Medulla oblongata (tissue), 1 donor: ENCODE measurements at regions not wholly inside any gene's neighbourhood (a gene's known extent, or its start where the extent isn't known, plus 50 kb on each side); places are given as distances from the start of the nearest gene placed in this dataset.
"Not testable (repeated sequence)": the region's sequence is repeated elsewhere in the genome, so short reads cannot be mapped to it uniquely, and the experiment has no call there.

Source experiments
- DNase-seq: peaks from one replicate; pipeline ENCODE4 v3.0.0-alpha.2; 2015; ENCODE audit errors: extremely low spot score

DNA sequence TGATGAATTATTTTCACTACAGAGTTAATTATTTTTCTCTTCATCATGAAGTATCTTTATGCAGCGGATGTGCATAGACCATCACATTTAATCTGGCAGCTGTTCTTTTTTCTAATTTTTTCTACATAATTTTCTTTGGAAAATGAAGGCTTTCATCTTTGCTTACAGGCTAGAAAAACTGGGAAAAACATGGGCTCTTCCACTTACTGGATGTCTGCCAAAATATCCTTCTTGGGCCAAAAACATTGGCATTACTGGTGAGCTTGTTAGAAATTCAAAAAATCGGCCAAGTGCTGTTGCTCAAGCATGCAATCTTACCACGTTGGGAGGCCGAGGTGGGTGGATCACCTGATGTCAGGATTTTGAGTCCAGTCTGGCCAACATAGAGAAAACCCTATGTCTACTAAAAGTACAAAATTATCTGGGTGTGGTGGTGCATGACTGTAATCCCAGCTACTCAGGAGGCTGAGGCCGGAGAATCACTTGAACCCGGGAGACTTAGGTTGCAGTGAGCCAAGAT is 176.8 kb downstream of the ZNF737 start:
- no peak for DNase-seq

DNA sequence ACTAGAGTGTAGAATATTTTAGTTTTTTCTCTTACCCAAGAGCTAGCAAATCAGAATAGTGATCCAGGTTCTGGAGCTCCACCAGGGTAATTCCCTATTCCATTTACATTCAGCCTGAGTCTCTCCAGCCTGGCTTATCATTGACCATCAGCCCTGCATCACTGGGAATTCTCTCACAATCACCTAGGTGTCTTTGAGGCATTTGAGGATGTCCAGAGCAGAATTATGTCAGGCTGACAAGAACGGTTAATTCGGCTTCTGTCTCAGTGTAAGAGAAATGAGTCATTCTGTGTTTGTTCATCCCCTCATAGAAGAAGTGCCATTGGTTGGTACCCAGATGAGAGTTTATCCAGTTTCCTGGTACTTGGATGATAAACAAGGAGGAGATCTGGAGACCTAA is 180.5 kb downstream of the ZNF737 start:
- DNase-seq: no peak

DNA sequence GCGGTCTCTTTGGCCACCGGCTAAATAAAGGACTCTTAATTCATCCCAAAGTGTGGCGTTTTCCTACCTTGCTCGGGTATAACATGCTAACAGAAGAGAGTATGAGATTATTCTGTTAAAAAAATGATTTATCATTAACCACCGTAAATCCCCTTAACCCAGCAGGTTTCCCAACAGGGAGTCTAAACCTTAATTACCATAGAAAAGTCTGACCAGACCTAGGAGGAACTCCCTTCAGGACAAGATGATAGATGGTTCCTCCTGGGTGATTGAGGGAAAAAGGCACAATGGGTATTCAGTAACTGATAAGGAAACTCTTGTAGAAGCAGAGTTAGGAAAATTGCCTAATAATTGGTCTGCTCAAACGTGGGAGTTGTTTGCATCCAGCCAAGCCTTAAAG is 193.7 kb downstream of the ZNF737 start:
- no peak for DNase-seq

DNA sequence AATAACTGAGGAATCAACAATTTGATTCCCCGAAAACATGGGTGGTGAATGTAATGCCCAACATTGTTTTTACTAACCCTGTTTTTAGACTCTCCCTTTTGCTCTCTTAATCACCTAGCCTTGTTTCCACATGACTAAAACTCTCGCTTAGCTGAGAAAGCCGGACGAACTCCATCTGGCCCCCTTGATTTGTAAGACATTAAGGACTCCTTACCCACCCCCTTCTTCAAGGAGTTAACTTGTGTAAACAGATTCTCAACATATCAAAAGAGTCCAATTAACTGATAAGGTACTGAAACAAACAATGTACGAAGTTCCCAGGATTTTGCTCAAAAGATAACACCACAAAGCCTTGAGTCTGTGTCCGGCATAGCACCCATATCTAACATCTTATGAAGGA is 194.3 kb downstream of the ZNF737 start:
- DNase-seq: not testable (repeated sequence)

DNA sequence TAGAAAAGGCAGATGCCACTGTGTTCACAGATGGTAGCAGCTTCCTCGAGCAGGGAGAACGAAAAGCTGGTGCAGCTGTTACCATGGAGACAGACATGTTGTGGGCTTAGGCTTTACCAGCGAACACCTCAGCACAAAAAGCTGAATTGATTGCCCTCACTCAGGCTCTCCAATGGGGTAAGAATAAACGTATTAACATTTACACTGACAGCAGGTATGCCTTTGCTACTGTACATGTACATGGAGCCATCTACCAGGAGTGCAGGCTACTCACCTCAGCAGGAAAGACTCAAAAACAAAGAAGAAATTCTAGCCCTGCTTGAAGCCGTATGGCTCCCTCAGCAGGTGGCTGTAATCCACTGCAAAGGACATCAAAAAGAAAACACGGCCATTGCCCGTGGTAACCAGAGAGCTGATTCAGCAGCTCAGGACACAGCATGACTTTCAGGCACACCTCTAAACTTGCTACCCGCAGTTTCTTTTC is 197.7 kb downstream of the ZNF737 start:
- no peak for DNase-seq

DNA sequence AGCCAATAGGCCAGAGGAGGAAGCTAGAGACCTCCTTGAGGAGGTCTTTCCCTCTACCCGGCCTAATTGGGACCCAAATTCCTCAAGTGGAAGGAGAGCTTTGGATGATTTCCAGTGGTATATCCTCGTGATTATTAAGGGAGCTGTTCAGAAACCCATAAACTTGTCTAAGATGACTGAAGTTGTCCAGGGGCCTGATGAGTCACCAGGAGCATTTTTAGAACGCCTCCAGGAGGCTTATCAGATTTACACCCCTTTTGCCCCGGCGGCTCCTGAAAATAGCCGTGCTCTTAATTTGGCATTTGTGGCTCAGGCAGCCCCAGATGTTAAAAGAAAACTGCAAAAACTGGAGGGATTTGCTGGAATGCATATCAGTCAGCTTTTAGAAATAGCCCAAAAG is 198.1 kb downstream of the ZNF486 start:
- DNase-seq: no peak

DNA sequence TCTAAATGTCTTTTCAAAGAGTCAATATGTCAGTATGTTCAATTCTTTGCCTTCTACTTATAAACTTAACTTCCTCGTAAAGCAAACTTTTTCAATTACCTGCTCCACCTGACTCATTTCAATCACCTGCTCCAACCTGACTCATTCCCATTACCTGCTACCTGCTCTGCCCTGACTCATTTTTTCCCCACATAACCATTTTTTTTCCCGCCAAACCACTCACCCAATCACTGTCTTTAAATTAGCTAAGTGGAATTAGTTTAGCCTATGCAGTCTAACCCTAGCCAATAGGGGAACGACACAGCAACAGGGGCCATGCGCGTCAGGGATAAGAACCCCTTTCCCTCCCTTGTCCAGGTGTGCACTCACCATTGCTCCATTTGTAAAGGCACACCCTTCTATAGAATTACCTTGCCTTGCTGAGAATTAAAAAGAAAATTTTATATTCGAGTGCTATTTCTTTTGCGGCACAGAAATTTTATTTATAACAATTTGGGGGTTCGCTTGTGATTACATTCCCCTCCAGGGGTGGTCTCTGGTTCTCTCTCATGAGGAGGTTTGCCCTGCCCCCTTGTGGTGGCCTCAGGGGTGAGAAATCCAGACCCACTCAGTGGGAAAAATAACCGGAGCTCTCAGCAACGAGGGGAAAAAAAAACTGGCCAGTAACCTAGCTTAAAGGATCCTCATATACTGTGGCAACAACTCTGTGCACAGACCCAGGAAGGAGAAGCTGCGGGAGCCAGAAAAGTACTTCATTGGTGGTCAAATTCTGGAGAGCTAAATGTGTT is 193.1 kb downstream of the ZNF486 start:
- peak; percentile 65 for DNase-seq

DNA sequence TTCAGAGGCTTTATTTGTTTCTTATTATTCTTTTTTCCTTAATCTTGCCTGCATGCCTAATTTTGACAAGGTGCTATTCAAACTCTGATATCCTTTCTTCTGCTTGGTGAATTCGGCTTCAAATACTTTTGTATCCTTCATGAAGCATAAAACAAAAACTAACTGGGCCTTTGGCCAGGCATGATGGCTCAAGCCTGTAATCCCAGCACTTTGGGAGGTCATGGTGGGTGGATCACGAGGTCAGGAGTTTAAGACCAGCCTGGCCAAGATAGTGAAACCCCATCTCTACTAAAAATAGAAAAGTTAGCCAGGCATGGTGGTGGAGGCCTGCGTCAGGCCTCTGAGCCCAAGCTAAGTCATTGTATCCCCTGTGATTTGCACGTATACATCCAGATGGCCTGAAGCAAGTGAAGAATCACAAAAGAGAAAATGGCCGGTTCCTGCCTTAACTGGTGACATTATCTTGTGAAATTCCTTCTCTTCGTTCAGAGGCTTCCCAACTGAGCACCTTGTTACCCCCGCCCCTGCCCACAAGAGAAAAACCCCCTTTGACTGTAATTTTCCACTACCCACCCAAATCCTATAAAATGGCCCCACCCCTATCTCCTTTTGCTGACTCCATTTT is 191.9 kb downstream of the ZNF486 start:
- not testable (repeated sequence) for DNase-seq

DNA sequence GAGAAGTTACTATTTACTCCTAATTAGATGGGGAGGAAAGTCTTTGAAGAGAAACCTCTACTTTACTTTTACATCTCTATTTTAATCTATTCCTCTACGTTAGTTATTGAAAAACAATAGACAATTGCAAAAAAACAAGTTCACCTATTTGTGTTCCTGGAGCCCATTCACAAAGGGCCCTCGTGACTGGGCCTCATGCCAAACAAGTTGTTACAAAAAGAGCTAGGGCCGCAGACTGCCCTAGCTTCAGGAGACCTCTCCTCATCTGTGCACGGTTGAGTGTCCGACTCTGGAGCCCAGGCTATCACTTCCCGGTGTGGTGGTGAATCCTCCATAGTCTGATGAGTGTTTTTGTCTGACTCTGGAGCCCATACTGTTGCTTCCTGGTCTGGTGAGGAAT is 190.9 kb downstream of the ZNF486 start:
- DNase-seq: no peak

DNA sequence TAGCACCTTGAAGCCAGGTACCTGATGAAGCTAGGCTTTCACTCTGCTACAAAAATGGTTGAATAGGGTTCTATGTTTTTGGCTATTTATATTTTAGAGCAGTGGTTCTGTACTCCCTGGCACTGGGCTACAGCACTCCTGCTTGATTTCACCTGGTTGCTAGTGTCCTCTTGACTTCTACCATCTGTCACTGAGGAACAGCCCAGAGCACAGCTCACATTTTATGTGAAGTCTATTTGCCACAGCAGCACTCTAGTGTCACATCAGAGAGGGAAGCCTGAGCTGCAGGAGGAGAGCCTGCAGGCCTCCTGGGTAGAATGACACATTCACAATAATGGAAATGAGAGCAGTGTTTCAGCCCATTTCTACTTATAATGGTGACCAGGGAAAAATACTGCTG is 184.2 kb downstream of the ZNF486 start:
- DNase-seq: peak; percentile 20

DNA sequence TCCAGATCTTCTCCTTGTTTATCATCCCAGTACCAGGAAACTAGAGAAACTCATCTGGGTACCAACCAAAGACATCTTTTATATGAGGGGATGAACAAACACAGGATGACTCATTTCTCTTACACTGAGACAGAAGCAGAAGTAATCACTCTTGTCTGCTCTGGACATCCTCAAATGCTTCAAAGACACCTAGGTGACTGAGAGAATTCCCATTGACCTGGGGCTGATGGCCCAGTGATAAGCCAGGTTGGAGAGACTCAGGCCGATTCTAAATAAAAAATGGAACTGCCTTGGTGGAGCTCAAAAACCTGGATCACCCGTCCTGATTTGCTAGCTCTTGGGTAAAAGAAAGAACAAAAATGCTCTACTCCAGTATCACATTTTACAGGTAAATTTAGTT is 182.2 kb downstream of the ZNF486 start:
- DNase-seq: no peak

DNA sequence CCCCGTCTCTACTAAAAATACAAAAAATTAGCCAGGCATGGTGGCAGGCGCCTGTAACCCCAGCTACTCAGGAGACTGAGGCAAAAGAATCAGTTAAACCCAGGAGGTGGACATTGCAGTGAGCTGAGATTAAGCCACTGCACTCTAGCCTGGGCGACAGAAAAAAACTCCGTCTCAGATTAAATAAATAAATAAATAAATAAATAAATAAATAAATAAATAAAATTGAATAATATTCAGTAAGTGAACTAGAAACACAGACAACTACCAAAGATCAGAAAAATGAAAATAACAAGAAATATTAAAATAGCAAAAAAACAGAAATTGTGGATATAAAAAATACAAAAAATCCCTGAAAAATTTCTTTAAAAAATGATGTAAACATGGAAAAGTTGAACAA is 172.4 kb downstream of the ZNF486 start:
- no peak for DNase-seq

DNA sequence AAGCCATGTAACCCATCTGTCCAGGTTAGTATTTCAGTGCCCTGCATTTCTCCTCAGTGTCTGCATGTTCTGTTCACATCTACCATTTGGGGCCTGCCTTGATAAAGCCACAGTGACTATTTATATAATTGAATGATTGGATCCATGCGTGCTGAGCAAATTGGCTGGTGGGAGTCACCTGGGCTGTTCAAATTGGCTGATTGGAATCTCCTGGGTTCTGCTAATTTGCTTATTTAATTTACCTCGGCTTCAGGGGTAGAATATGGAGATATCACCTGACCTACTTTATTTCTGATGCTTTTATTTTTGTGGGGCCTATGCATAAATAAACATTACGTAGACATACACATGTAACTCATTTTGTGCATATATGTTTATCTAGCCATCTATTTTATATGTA is 167.7 kb downstream of the ZNF486 start:
- no peak for DNase-seq

DNA sequence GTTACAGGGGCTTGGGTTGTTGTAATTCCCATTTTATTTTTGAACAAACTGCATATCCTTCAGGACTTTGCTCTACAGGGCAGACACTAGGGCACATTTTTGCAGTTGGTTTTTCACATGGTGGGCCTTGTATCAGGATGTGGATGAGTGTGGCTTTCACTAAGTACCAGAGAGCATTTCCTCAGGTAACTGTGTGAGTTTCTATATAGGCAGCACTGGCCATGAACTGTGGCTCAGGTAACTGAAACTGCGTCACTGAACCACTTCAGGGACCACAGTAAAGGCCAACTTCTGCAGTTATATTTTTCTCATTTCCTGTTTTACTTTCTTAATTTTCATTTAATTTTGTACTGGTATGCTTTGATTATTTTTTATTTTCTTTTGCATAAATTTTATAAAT is 166.5 kb downstream of the ZNF486 start:
- no peak for DNase-seq

DNA sequence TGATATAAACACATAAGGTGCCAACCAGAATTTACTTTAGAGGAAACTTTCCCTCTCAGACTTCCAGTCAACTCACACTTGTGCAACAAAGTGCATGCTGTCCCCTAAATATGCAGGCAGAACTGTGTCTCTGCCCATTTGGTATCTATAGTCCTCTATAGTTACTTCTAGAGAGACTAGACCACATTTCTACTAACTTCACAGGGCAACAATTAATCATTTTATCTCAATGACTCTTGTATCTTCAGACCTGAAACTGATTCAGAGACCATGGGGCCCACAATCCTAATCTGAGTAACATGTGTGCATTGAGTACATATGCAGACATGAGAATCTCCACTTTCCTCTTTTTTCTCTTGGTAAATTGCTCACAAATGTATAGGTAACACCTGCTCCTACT is 158.1 kb downstream of the ZNF486 start:
- DNase-seq: no peak

DNA sequence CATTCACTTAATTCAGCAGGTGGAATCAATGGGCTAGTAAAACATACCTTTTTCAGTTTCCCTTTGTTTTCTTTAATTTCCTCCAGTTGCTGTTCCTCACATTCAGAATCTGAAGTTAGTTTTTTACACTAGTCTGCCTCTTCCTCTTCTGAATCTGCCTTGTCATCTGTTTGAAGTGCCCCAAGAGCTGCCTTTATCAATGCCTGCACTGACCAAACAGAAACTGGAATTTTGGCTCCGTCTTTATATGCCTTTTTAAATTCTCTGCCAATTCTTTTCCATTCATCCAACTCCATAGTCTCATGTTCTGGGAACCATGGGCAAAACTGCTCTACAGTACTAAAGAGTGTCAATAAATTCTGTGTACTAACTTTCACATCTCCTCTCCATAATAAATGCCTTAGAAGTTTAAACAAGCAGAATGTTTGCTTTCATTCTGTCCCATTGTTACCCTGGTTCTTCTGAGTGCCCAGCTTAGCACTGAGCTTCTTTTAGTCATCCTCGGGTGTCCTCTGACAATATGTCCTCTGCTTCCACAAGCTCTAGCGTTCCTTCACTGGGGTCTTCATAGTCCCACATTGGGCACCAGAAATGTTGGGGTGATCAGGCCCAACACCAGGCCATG is 154.2 kb downstream of the ZNF486 start:
- peak; percentile 7 for DNase-seq

DNA sequence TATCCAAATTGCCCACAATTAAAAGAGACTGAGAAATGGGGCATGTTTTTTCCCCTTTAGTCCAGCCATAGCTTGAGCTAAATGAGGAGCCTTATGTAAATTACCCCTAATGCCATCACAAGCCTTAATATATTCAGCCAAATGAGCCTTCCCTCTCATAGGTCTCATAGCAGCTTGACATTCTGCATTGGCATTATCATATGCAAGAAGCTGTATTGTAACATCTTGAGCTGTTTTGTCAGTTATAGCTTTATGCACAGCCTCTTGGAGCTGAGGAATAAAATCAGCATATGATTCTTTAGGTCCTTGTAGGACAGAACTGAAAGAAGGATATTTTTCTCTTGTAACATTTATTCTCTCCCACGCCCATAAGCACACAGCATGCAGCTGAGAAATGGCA is 153.2 kb downstream of the ZNF486 start:
- no peak for DNase-seq

DNA sequence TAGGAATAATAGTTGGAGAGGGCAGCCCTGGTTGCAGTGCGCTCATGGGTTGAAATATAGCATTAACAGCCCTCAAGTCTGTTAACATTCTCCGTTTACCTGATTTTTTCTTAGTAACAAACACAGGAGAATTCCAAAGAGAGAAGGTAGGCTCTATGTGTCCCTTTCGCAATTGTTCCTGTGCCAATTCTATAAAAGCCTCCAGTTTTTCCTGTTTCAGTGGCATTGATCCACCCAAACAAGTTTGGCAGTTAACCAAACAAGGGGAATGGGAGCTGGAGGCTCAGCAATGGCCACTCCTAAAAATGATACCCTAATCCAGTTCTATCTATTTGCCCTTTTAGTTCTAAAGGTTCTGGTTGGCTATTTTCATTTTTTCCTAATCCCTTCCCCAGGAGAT is 151.6 kb downstream of the ZNF486 start:
- no peak for DNase-seq

DNA sequence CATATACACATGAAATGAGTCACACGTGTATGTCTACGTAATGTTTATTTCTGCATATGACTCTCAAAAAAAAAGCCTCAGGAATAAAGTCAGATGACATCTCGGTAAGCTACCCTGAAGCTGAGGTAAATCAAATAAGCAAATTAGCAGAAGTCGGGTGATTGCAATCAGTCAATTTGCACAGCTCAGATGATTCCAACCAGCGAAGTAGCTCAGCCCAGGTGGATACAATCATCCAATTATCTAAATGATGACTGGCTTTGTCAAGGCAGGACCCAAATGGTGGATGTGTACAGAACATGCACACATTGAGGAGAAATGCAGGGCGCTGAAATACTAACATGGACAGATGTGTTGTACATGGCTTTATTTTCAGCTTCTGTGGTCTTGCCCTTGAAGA is 148.5 kb downstream of the ZNF486 start:
- no peak for DNase-seq

DNA sequence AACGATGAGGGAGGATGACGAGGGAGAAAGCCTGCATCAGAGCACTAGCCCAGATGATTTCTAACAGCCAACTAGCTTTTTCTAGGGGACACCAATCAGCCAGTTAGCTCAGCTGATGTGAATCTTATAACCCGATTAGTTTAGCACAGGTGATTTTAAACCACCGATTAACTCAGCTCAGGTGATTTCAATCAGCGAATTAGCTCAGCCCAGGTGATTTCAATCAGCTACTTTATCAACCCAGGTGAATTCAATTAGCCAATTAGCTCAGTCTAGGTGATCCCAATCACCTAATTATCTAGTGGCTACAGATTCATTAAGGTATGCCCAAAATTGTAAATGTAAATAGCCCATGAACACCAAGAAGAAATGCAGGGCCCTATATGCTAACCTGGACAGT is 146.9 kb downstream of the ZNF486 start:
- DNase-seq: no peak

DNA sequence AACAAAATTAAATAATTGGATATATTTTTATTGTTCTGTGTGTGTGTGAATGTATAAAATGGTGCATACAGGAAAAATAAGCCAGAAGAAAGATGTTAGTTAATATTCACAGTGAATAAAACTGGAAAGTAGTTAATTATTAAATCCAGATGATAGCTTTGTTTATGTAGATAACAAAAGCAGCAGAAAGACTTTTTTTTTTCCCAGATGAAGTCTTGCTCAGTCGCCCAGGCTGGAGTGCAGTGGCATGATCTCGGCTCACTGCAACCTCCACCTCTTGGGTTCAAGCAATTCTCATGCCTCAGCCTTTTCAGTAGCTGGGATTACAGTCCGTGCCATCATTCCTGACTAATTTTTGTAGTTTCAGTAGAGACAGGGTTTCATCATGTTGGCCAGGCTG is 140.1 kb downstream of the ZNF486 start:
- no peak for DNase-seq

DNA sequence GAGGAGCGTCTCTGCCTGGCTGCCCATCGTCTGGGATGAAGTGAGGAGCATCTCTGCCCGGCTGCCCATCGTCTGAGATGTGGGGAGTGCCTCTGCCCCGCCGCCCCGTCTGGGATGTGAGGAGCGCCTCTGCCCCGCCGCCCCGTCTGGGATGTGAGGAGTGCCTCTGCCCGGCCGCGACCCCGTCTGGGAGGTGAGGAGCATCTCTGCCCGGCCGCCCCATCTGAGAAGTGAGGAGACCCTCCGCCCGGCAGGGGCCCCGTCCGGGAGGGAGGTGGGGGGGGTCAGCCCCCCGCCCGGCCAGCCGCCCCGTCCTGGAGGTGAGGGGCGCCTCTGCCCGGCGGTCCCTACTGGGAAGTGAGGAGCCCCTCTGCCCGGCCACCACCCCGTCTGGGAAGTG is 129.3 kb downstream of the ZNF486 start:
- DNase-seq: not testable (repeated sequence)

DNA sequence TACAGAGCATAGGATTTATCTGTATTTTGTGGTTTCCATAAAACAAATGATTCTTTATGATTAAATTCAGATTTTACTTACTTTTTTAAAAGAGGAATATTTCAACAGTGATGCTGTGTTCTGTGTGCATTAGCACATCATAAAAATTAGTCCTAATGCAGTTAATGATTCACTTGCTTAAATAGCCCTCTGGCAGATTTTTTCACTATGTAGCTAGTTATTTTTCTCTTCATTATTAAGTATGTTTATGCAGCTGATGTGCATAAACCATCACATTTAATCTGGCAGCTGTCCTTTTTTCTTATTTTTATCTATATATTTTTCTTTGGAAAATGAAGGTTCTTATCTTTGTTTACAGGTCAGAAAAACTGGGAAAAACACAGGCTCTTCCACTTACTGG is 127.2 kb downstream of the ZNF486 start:
- DNase-seq: no peak
